Mammary epithelial cell (primary cell): ENCODE measurements at regions not wholly inside any gene's neighbourhood (a gene's known extent, or its start where the extent isn't known, plus 50 kb on each side); places are given as distances from the start of the nearest gene placed in this dataset.

Experiments used
- CTCF ChIP-seq, 2 donors: IDR thresholded peaks in 1 of 2; conservative IDR thresholded peaks in 1 of 2; 2 replicates each; pipeline ENCODE4 v1.5.1; 2011 to 2012; ENCODE audit warnings: inconsistent platforms in 2 of 2, low read length in 2 of 2, mild to moderate bottlenecking in 2 of 2, control low read depth in 1 of 2, low read depth in 1 of 2; ENCODE audit not compliant: insufficient read depth in 1 of 2; ENCODE audit errors: extremely low read depth in 1 of 2
- EZH2 ChIP-seq: IDR thresholded peaks from 2 replicates; pipeline ENCODE4 v1.6.1; 2012; ENCODE audit warnings: low read length, inconsistent platforms, borderline replicate concordance

DNA sequence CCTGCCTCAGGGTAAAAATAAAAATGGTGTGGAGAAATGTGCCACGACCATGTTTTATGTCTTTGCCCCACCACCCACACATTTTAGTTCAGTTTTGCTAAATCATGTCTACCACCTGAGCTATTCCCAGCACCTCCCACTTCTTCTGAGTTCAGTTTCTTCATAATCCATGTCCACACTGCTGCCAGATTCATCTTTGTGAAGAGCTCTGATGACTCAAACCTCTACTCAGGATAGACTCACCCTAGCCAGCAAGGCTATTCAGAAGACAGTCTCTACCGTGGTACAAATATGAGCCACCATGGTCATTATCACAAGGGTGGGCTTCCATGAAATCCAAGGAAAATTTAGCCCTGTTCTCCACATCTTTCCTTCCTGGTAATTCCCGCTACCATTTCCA lies 231.1 kb upstream of the PRKCQ start:
- TF ChIP-seq EZH2 (no peak), CTCF (conservative IDR thresholded peaks at IDR 0.05 in 1 of 2, IDR thresholded peaks at IDR 0.05 in 1 of 2; ENCODE audit: extremely low read depth in 1 of 2, insufficient read depth in 1 of 2, low read depth in 1 of 2, low read length in 2 of 2) (no peak)
